ENCODE measurements at regions not wholly inside any gene's neighbourhood (a gene's known extent, or its start where the extent isn't known, plus 50 kb on each side); places are given as distances from the start of the nearest gene placed in this dataset.
A peak's percentile ranks its signal among the peaks of the same experiment; 100 is the strongest.

GRCh38 chr2:16187482-16187817 lies 247.1 kb downstream of the MYCN start:
- H3K27ac ChIP-seq (ENCODE audit: low read depth in 1 of 2, low read length in 2 of 2): no peak overlapping the region

GRCh38 chr2:16186661-16187481 lies 246.5 kb downstream of the MYCN start:
- no peaks in the 10 kb centered on the region for H3K4me1 ChIP-seq (ENCODE audit: control insufficient read depth in 4 of 4, insufficient read depth in 4 of 4, low read length in 3 of 4)
- H3K27ac ChIP-seq (ENCODE audit: low read depth in 1 of 2, low read length in 2 of 2): no peak overlapping the region
- no peak overlapping the region for H3K9ac ChIP-seq (ENCODE audit: low read depth in 1 of 2, low read length in 2 of 2)
- no peak overlapping the region for H3K4me3 ChIP-seq (ENCODE audit: low read depth in 1 of 3, low read length in 3 of 3)
- TF ChIP-seq YY1 (IDR thresholded peaks at IDR 0.05) (no peak), ZBTB33 (IDR thresholded peaks at IDR 0.05) (no peak), HNF4A (conservative IDR thresholded peaks at IDR 0.05) (no peak), REST (IDR thresholded peaks at IDR 0.05) (no peak), FOXA2 (IDR thresholded peaks at IDR 0.05) (no peak), JUND (IDR thresholded peaks at IDR 0.05) (no peak), CTCF (IDR thresholded peaks at IDR 0.05; ENCODE audit: low read depth, low read length, missing input control) (no peak), TAF1 (conservative IDR thresholded peaks at IDR 0.05) (no peak), RXRA (IDR thresholded peaks at IDR 0.05) (no peak), GABPA (IDR thresholded peaks at IDR 0.05 in 1 of 2, conservative IDR thresholded peaks at IDR 0.05 in 1 of 2) (no peak), MAX (IDR thresholded peaks at IDR 0.05) (no peak)
- H3K36me3 ChIP-seq (ENCODE audit: control insufficient read depth in 4 of 4, insufficient read depth in 3 of 4, low read depth in 1 of 4, low read length in 3 of 4): no peaks in the 10 kb centered on the region
- no peak for DNase-seq (ENCODE audit: low spot score)
- WGBS: 90% methylated on average over 8 of the region's 8 CpGs
- H3K9me3 ChIP-seq (ENCODE audit: control insufficient read depth in 4 of 4, low read length in 3 of 4): no peaks in the 10 kb centered on the region
- H3K27me3 ChIP-seq (ENCODE audit: control insufficient read depth in 4 of 4, insufficient read depth in 4 of 4, low read length in 3 of 4): no peaks in the 10 kb centered on the region

More at GRCh38 chr2:16187482-16187817, 247.1 kb downstream of the MYCN start:
- no peak for DNase-seq (ENCODE audit: low spot score)
- 70% methylated on average over 3 of the region's 3 CpGs for WGBS
- no peaks in the 10 kb centered on the region for H3K4me1 ChIP-seq (ENCODE audit: control insufficient read depth in 4 of 4, insufficient read depth in 4 of 4, low read length in 3 of 4)
- H3K9me3 ChIP-seq (ENCODE audit: control insufficient read depth in 4 of 4, low read length in 3 of 4): no peaks in the 10 kb centered on the region
- no peaks in the 10 kb centered on the region for H3K36me3 ChIP-seq (ENCODE audit: control insufficient read depth in 4 of 4, insufficient read depth in 3 of 4, low read depth in 1 of 4, low read length in 3 of 4)
- H3K9ac ChIP-seq (ENCODE audit: low read depth in 1 of 2, low read length in 2 of 2): no peak overlapping the region
- H3K27me3 ChIP-seq (ENCODE audit: control insufficient read depth in 4 of 4, insufficient read depth in 4 of 4, low read length in 3 of 4): no peaks in the 10 kb centered on the region
- no peak overlapping the region for H3K4me3 ChIP-seq (ENCODE audit: low read depth in 1 of 3, low read length in 3 of 3)
- TF ChIP-seq NR2F2 (IDR thresholded peaks at IDR 0.05): no peak
- TF ChIP-seq HNF4A (conservative IDR thresholded peaks at IDR 0.05): peak; percentile 14 to 53
- TF ChIP-seq FOXA2 (IDR thresholded peaks at IDR 0.05): no peak
- TF ChIP-seq JUND (IDR thresholded peaks at IDR 0.05): no peak
